ENCODE measurements at regions not wholly inside any gene's neighbourhood (a gene's known extent, or its start where the extent isn't known, plus 50 kb on each side); places are given as distances from the start of the nearest gene placed in this dataset.

GRCh38 chr12:98408681-98409080, 106.7 kb upstream of the TMPO start:
- DNase-seq: no peak

GRCh38 chr12:98409548-98409947, 105.8 kb upstream of the TMPO start:
- DNase-seq: no peak

- no peak for DNase-seq
These were observed 105.0 kb upstream of the TMPO start for GRCh38 chr12:98410356-98410755.

GRCh38 chr12:98416845-98417244, 98.5 kb upstream of the TMPO start:
- DNase-seq: no peak

GRCh38 chr12:98417266-98417665, 98.1 kb upstream of the TMPO start:
- no peak for DNase-seq

GRCh38 chr12:98418357-98419075, 96.9 kb upstream of the TMPO start:
- DNase-seq: no peak

GRCh38 chr12:98419081-98419794, 96.2 kb upstream of the TMPO start:
- no peak for DNase-seq

- no peak for DNase-seq
These were observed 95.5 kb upstream of the TMPO start for GRCh38 chr12:98419795-98420404.

GRCh38 chr12:98420461-98420860, 94.9 kb upstream of the TMPO start:
- no peak for DNase-seq

GRCh38 chr12:98421316-98421715, 94.1 kb upstream of the TMPO start:
- no peak for DNase-seq

GRCh38 chr12:98422359-98422758, 93.0 kb upstream of the TMPO start:
- DNase-seq: no peak

- DNase-seq: no peak
These were observed 92.6 kb upstream of the TMPO start for GRCh38 chr12:98422812-98423211.

- no peak for DNase-seq
These were observed 91.4 kb upstream of the TMPO start for GRCh38 chr12:98423963-98424362.

GRCh38 chr12:98424726-98425401, 90.5 kb upstream of the TMPO start:
- DNase-seq: peak; percentile 48

GRCh38 chr12:98425859-98426258, 89.5 kb upstream of the TMPO start:
- no peak for DNase-seq

- no peak for DNase-seq
These were observed 84.3 kb upstream of the TMPO start for GRCh38 chr12:98431089-98431488.

- no peak for DNase-seq
These were observed 78.2 kb upstream of the TMPO start for GRCh38 chr12:98437166-98437565.

- no peak for DNase-seq
These were observed 77.4 kb upstream of the TMPO start for GRCh38 chr12:98437806-98438595.

GRCh38 chr12:98438656-98439230, 76.6 kb upstream of the TMPO start:
- no peak for DNase-seq

- DNase-seq: no peak
These were observed 75.9 kb upstream of the TMPO start for GRCh38 chr12:98439471-98439951.

- no peak for DNase-seq
These were observed 75.3 kb upstream of the TMPO start for GRCh38 chr12:98439981-98440581.

- DNase-seq: no peak
These were observed 69.3 kb upstream of the TMPO start for GRCh38 chr12:98446060-98446459.

All from activated naive CD4-positive, alpha-beta T cell treated with anti-CD3 and anti-CD28 coated beads, Interleukin-2, amount 50 U/mL, for 16 hours (primary cell).